ENCODE measurements at regions not wholly inside any gene's neighbourhood (a gene's known extent, or its start where the extent isn't known, plus 50 kb on each side); places are given as distances from the start of the nearest gene placed in this dataset.

- ATAC-seq: no peak
- TF ChIP-seq TSHZ2 (CRISPR knock-in tag; IDR thresholded peaks at IDR 0.05): no peak
- TF ChIP-seq CSRNP3 (CRISPR knock-in tag; IDR thresholded peaks at IDR 0.05): no peak
- no peak for TF ChIP-seq ARNTL (CRISPR knock-in tag; IDR thresholded peaks at IDR 0.05; ENCODE audit: borderline replicate concordance, low read depth)
- no peak for TF ChIP-seq CSDC2 (CRISPR knock-in tag; IDR thresholded peaks at IDR 0.05)
- TF ChIP-seq ZNF565 (CRISPR knock-in tag; conservative IDR thresholded peaks at IDR 0.05; ENCODE audit: low read depth): no peak
- TF ChIP-seq GLIS3 (CRISPR knock-in tag; IDR thresholded peaks at IDR 0.05): no peak
- no peak for TF ChIP-seq ISL1 (CRISPR knock-in tag; IDR thresholded peaks at IDR 0.05)
- no peak for TF ChIP-seq OSR1 (CRISPR knock-in tag; IDR thresholded peaks at IDR 0.05)
- no peak for TF ChIP-seq SNAI2 (CRISPR knock-in tag; IDR thresholded peaks at IDR 0.05)
- TF ChIP-seq PATZ1 (CRISPR knock-in tag; IDR thresholded peaks at IDR 0.05; ENCODE audit: borderline replicate concordance): no peak
- no peak for TF ChIP-seq CREB5 (CRISPR knock-in tag; IDR thresholded peaks at IDR 0.05; ENCODE audit: low read depth)
- no peak for TF ChIP-seq ZFP30 (CRISPR knock-in tag; IDR thresholded peaks at IDR 0.05)
- no peak for TF ChIP-seq ZNF70 (CRISPR knock-in tag; IDR thresholded peaks at IDR 0.05)
- no peak for TF ChIP-seq ZNF8 (CRISPR knock-in tag; IDR thresholded peaks at IDR 0.05)
- TF ChIP-seq TCF4 (CRISPR knock-in tag; IDR thresholded peaks at IDR 0.05; ENCODE audit: borderline replicate concordance): no peak
- no peak for TF ChIP-seq RARB (CRISPR knock-in tag; IDR thresholded peaks at IDR 0.05)
- no peak for TF ChIP-seq BACH2 (CRISPR knock-in tag; IDR thresholded peaks at IDR 0.05; ENCODE audit: borderline replicate concordance)
- no peak for TF ChIP-seq TOX (CRISPR knock-in tag; IDR thresholded peaks at IDR 0.05; ENCODE audit: borderline replicate concordance)
- TF ChIP-seq PPARA (CRISPR knock-in tag; IDR thresholded peaks at IDR 0.05; ENCODE audit: borderline replicate concordance): no peak
- TF ChIP-seq ZC3H10 (CRISPR knock-in tag; IDR thresholded peaks at IDR 0.05): no peak
Measured at GRCh38 chr1:110750562-110750961, 75.8 kb upstream of the KCNA3 start.

- TF ChIP-seq ZFP30 (CRISPR knock-in tag; IDR thresholded peaks at IDR 0.05) (no peak), RARB (CRISPR knock-in tag; IDR thresholded peaks at IDR 0.05) (no peak), OSR1 (CRISPR knock-in tag; IDR thresholded peaks at IDR 0.05) (no peak), POU6F1 (CRISPR knock-in tag; IDR thresholded peaks at IDR 0.05; ENCODE audit: borderline replicate concordance, low read depth) (no peak), GLIS3 (CRISPR knock-in tag; IDR thresholded peaks at IDR 0.05) (no peak), ESRRG (CRISPR knock-in tag; IDR thresholded peaks at IDR 0.05) (no peak), PATZ1 (CRISPR knock-in tag; IDR thresholded peaks at IDR 0.05; ENCODE audit: borderline replicate concordance) (no peak)
- no peak for ATAC-seq
Measured at GRCh38 chr1:110749960-110750359, 75.2 kb upstream of the KCNA3 start.

Data from SK-N-SH treated with all-trans-retinoic acid at 6 μM for 48 hours (cell line).